DMS79 treated with DMSO at 0.1 percent for 48 hours (cell line): ENCODE measurements at regions not wholly inside any gene's neighbourhood (a gene's known extent, or its start where the extent isn't known, plus 50 kb on each side); places are given as distances from the start of the nearest gene placed in this dataset.
"Not testable (repeated sequence)": the region's sequence is repeated elsewhere in the genome, so short reads cannot be mapped to it uniquely, and the experiment has no call there.

Source experiments
- DNase-seq: peaks from one replicate; lab custom pipeline; 2025; lab: John Stamatoyannopoulos, UW

- DNase-seq, result no peak
Measured at GRCh38 chr9:115543511-115543910, 425.6 kb upstream of the TNC start.

GRCh38 chr9:115548609-115549260 lies 430.8 kb upstream of the TNC start:
- DNase-seq, result no peak

GRCh38 chr9:115551396-115551795 lies 433.4 kb upstream of the TNC start:
- no peak for DNase-seq

- no peak for DNase-seq
Measured at GRCh38 chr9:115553060-115553773, 435.3 kb upstream of the TNC start.

GRCh38 chr9:115556432-115556831 lies 438.5 kb upstream of the TNC start:
- DNase-seq, result no peak

- no peak for DNase-seq
Measured at GRCh38 chr9:115575147-115575546, 457.2 kb upstream of the TNC start.

- DNase-seq, result not testable (repeated sequence)
Measured at GRCh38 chr9:115585458-115585857, 467.5 kb upstream of the TNC start.

- no peak for DNase-seq
Measured at GRCh38 chr9:115587310-115587709, 469.4 kb upstream of the TNC start.

GRCh38 chr9:115590011-115590410 lies 472.1 kb upstream of the TNC start:
- DNase-seq, result no peak

- peak; percentile 71 for DNase-seq
Measured at GRCh38 chr9:115591584-115591984, 473.6 kb upstream of the TNC start.

- DNase-seq, result peak; percentile 31
Measured at GRCh38 chr9:115593587-115594091, 475.7 kb upstream of the TNC start.

GRCh38 chr9:115594557-115594956 lies 476.6 kb upstream of the TNC start:
- DNase-seq, result no peak

GRCh38 chr9:115596021-115596745 lies 478.2 kb upstream of the TNC start:
- no peak for DNase-seq

- DNase-seq, result no peak
Measured at GRCh38 chr9:115596746-115597080, 478.8 kb upstream of the TNC start.

GRCh38 chr9:115597330-115597895 lies 479.5 kb upstream of the TNC start:
- no peak for DNase-seq

GRCh38 chr9:115598751-115599150 lies 480.8 kb upstream of the TNC start:
- DNase-seq, result no peak

GRCh38 chr9:115599898-115600297 lies 481.9 kb upstream of the TNC start:
- no peak for DNase-seq

GRCh38 chr9:115601434-115601833 lies 483.5 kb upstream of the TNC start:
- DNase-seq, result no peak

GRCh38 chr9:115604831-115605483 lies 487.0 kb upstream of the TNC start:
- DNase-seq, result no peak

GRCh38 chr9:115606838-115607237 lies 488.9 kb upstream of the TNC start:
- no peak for DNase-seq

GRCh38 chr9:115614326-115614999 lies 496.5 kb upstream of the TNC start:
- DNase-seq, result no peak

GRCh38 chr9:115615000-115615401 lies 497.0 kb upstream of the TNC start:
- no peak for DNase-seq
